Stimulated activated CD4-positive, alpha-beta T cell treated with anti-CD3 and anti-CD28 coated beads, Interleukin-12 subunit alpha, Interleukin-12 subunit beta, amount 100 ng/mL, for 48 hours (primary cell): ENCODE measurements at regions not wholly inside any gene's neighbourhood (a gene's known extent, or its start where the extent isn't known, plus 50 kb on each side); places are given as distances from the start of the nearest gene placed in this dataset.

Experiments used
- DNase-seq, 3 donors: peaks; one replicate each; pipeline ENCODE4 v3.0.0-alpha.2; 2020; ENCODE audit warnings: low read depth in 2 of 3, low spot score in 1 of 3

DNA sequence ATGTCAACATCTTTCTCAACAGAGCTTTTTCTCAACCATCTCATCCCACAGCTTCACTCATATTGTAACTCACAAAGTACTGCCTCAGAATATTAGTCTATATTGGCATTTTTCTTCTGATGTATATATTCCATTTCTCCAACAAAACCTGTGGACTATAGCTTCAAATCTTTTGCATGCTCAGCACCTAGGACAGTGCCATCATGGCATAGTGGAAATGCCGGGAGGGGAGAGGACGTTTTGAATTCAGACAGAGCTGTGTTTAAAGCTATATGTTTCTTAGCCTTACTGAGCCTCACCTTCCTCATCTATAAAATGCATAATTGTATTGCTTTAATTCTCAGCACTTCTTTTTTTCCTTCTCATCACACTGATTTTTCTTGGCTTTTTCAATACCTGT lies 452.6 kb downstream of the GALC start:
- no peak for DNase-seq

DNA sequence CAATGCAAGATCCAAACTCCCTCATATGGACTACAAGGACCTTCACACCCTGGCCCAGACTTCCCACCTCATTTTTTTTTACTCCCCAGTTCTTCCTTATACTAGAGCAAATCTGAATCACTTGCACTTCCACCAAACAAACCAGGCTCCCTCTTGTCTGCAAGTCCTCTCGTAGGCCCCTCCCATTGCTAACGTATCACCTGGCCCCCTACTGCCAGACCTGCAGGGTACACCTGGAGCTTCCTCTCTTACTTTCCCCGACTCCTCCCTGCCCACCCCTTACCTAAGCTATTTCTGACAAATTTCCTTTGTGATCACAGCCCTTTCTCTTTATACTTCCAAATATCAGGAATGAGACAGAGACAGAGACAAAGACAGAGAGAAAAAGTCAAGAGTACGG lies 463.9 kb downstream of the GALC start:
- DNase-seq = no peak

- DNase-seq = no peak
These were observed 466.3 kb downstream of the GALC start for GRCh38 chr14:87526731-87527130.

DNA sequence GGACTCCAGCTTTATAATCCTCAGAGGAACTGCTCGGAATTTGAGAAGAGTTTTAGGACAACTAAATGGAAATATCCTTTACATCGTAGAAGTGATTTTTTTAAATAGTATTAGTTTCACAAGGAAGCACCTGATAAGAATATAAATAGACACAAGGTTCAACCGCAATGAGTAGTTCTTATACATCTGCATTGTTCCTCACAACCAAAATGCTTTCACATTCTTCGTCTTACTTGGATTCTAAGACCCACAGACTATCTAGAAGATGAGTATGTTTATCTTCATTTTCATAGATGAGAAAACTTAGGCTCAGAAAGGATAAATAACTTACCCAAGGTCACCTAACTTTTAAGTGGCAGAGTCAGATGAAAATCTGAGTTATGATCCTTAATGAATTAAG lies 469.0 kb downstream of the GALC start:
- DNase-seq = no peak

GRCh38 chr14:87522575-87522974 lies 470.4 kb downstream of the GALC start:
- DNase-seq = no peak

DNA sequence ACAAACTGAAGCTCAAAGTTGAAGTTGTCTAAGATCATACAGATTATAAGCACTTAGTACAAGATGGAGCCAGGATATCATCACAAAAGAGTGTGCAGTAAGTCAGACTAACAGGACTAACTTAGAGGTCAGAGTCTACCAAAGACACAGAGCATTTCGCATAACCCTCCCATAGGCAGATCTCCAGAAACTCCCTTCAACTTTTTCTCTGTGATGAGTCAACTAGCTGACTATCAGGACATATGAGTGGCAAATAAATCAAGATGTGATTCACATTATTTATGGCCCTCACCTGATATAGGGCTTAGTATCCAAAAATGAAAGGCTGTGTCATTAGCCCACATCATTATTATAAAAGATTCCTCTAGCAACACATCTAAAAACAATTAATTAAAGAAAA lies 484.6 kb downstream of the GALC start:
- no peak for DNase-seq

DNA sequence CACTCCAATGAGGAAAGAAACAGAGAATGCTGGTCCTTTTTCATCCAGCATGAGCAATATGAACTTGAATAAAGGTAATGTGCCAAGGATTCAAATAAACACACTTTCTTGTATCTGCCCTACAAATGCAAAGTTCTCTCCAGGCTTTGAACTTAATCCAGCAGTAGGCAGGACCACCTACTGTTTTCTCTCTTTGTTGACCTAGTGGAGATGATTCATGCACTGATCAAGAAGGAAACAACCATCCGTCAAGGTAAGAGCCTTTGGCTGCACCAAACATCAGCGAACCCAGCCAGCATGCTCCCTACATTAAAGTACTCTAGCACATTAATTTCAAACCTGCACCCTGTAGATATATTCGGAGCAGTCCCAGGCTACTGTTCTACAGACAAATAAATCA lies 489.3 kb downstream of the GALC start:
- no peak for DNase-seq

DNA sequence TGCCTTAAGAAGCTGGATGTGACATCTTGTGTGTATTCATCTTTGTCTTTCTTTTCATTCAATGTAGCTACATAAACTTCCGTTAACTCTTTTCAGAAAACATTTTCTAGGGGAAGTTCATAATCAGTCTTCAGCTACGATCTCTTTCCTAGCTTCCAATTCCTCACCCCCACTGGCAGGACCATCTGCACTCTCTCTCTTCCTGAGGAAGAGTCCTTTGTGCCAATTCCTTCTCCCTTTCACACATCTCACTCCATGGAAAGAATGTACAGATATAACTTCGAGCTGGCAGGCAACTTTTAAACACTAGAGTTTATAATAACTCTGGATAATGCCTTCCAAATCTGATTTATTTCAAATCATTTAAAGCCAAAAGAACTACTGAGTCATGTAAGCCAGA lies 495.7 kb downstream of the GALC start:
- DNase-seq = no peak

- no peak for DNase-seq
These were observed 499.0 kb downstream of the GALC start for GRCh38 chr14:87494010-87494409.

GRCh38 chr14:87492561-87492960 lies 500.4 kb downstream of the GALC start:
- DNase-seq = no peak

- DNase-seq = no peak
These were observed 501.2 kb downstream of the GALC start for GRCh38 chr14:87491816-87492215.

DNA sequence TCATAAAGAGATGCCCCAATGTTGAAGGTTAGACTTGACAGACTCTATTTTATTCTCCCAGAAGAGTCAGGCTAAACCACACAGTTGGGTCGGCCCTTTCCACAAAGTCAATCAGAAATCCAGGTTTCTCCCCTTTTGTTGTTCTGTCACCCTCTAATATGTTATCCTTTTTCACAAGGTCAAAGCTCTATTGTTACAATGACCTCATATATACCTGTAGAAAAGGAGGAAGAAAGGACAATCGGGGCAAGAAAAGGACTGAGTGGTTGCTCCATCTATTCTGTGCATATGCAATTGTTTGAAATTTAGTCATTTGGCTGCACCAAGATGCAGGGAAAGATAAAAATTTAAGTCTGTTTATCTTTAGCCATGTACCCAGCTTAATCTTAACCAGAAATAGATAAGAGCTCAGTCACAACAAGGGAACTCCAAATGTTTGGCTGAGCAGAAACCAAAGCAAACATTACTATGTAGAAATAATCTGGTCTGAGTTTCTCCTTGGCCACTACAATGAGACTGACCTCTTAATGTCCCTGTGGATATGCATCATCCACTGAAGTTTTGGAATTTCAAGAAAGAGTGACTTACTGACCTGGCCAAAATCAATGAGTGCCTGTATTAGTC lies 503.7 kb downstream of the GALC start:
- no peak for DNase-seq

DNA sequence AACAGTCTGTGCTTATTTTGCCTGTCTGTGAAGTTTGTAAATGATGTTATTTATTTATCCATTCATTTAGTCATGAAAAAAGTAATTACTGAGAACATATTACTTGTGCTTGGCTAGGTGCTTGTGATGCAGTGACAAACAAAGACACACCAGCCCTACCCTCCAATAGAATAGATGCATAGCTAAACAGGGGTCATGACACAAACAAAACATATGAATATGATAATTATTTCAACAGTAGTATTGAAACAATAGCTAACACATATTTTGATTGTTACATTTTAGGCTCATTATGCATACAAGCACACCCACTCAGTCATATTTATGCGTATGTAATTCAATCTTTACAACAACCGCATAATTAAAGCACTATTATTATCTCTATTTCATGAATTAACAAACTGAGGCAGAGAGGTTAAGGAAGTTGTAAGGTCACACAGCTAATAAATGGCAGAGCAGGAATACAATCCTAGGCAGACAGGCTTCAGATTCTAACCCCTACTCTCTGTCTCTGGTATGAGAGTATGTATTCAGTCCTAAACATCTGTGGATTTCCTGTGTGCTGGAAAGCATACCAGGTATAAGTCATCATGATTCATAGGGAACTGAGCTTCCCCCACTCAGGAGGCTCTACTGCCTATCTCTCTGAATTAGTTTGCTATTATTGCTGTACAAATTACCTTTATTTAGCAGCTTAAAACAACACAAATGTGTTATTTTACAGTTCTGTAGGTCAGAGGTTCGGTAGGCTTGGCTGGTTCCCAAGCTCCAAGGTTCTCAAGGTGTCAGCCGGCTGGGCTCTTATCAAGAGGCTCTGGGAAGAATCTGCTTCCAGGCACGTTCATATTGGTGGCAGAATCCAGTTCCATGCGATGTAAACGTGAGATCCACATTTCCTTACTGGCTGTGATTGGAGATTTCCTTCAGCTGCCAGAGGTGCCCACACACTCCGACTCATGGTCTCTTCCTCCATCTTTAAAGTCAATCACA lies 509.4 kb downstream of the GALC start:
- no peak for DNase-seq

DNA sequence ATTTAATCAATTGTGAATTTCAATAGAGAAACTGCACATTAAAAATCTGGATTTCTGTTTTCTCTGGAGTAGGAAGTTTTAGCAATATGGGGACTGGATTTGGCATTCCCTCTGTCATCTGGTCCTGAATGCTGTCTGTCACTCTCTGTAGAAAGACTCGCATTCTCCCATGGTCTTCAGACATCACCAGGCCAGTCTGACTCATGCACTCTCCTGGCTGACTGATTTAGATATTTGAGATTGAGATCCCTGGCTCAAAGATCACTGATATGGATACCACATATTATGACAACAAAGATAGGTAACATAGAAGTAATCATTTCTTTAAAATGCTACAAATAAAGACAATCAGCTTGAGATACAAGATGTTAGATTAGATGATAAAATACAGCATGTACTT lies 524.5 kb downstream of the GALC start:
- no peak for DNase-seq

GRCh38 chr14:87467578-87467977 lies 525.4 kb downstream of the GALC start:
- DNase-seq = no peak

DNA sequence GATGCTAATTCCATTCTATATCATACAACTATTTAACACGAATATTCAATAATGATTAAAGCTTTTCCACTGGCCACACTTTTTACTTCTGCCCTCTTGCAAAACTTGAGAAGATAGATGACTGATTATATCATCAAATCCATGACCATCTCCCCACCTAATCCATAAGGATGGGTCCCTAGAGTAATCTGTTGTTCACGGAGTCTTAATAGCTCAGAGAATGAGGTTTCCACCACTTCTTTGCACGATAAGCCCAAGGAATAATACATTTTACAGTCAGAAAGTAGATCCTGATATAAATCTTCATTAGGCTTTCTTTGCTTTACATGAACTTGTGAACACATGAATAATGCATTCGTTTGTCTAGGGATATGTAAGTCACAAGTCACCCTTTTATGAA lies 527.2 kb downstream of the GALC start:
- no peak for DNase-seq

DNA sequence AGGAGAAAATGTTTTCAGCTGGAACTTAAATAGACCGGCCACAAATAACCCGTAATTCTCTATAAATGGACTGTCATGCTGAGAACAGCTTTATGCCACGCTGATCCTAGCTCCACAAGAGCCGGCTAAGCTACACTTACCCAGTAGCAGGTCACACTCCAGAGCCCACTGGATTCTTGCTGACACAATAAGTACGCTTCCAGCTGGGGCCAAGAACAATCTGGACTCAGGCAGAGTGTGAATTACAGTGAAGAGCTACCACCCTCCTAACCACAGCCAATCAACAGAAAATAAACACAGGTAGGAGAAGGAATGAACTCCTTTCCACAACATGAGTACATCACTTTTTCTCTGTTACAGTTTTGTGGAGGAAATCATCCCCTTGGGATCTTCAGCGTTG lies 531.3 kb downstream of the GALC start:
- DNase-seq = no peak

GRCh38 chr14:87457720-87458119 lies 535.3 kb downstream of the GALC start:
- no peak for DNase-seq

DNA sequence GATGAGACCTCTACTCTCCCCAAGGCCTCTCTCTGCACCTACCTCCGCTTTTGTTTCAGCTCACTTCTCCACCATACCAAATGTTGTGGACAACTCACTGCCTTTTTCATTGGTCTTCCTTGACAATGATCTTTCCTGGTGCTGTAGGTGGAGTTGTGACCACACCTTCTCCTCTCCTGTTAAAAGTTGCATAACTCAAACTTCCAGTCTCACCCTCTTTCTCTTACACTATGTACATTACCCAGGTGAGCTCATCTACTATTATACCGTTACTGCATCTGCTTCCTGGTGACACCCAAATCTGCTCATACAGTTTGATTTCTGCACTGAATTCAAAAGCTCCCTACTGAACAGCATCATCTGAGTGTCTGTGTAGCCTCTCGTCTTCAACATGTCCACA lies 542.8 kb downstream of the GALC start:
- DNase-seq = no peak

- DNase-seq = no peak
These were observed 544.0 kb downstream of the GALC start for GRCh38 chr14:87449016-87449415.

DNA sequence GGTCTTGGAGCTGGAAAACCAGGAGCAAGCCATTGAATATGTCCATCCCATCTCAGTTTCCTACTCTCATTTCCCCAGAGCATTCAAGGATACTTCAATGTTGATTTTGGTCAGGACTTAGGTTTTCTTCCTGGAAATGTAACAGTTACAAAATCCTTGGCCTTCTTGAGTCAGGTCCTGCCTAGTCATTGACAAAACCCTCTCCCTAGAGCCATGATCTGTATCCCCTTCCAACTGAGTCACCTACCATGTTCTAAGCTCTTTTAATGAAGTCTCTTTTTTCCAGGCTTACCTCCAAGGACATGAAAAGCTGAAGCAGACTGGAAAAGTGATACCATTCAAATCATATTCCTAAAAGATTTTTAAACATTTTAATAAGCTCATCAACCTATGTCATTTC lies 549.2 kb downstream of the GALC start:
- no peak for DNase-seq

- DNase-seq = no peak
These were observed 549.9 kb downstream of the GALC start for GRCh38 chr14:87443039-87443438.

DNA sequence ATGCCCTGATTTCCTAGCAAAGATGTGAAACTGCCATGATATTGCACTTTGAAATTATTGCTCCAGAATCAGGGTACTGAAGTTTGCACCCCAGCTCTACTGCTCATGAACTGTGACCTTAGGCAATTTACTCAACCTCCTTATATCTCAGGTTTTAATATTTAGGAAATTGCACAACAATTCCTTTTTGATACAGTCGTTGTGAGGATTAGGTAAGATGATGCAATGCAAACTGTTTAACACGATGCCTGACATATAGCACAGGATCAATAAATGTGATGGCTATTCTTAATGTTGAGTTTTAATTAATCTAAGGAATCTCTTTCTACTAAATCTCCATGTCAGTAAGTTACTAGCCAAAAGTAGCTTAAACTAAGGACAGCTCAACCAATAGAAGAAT lies 555.8 kb downstream of the GALC start:
- DNase-seq = no peak
